Keratinocyte (primary cell): ENCODE measurements at regions not wholly inside any gene's neighbourhood (a gene's known extent, or its start where the extent isn't known, plus 50 kb on each side); places are given as distances from the start of the nearest gene placed in this dataset.

Experiments used
- CTCF ChIP-seq, 3 experiments: IDR thresholded peaks in 1 of 3; conservative IDR thresholded peaks in 1 of 3; optimal IDR thresholded peaks in 1 of 3; 2 replicates in 2 of 3; 3 replicates in 1 of 3; pipeline versions ENCODE3 to v1.5.1; 2011; ENCODE audit warnings: low read length in 3 of 3, mild to moderate bottlenecking in 3 of 3, moderate library complexity in 2 of 3, control low read depth in 1 of 3, inconsistent platforms in 1 of 3; ENCODE audit not compliant: insufficient read depth in 2 of 3; ENCODE audit errors: extremely low read depth in 1 of 3
- EZH2 ChIP-seq: IDR thresholded peaks from one replicate; pipeline ENCODE4 v1.6.1; 2012; ENCODE audit warnings: inconsistent platforms, mild to moderate bottlenecking, low read length, moderate library complexity

- no peak for TF ChIP-seq CTCF (optimal IDR thresholded peaks at IDR 0.05 in 1 of 3, IDR thresholded peaks at IDR 0.05 in 1 of 3, conservative IDR thresholded peaks at IDR 0.05 in 1 of 3; ENCODE audit: extremely low read depth in 1 of 3, insufficient read depth in 2 of 3, low read length in 3 of 3)
- TF ChIP-seq EZH2, result no peak
These were observed 246.8 kb upstream of the TET2 start for GRCh38 chr4:104899863-104900262.
